Heart right ventricle (tissue), 16 donors: ENCODE measurements at regions not wholly inside any gene's neighbourhood (a gene's known extent, or its start where the extent isn't known, plus 50 kb on each side); places are given as distances from the start of the nearest gene placed in this dataset.

Experiments
- ATAC-seq, 8 donors: fragments of 200-7000 bp; cut with Tn5 transposase; one replicate each; pipeline ENCODE4 v1.9.1; 2020; ENCODE audit warnings: mild to moderate bottlenecking in 8 of 8, moderate library complexity in 8 of 8, moderate number of reproducible peaks in 1 of 8
- DNase-seq, 2 donors: peaks; one replicate each; pipeline ENCODE4 v3.0.0-alpha.2; 2020
- H3K27ac ChIP-seq, 10 donors: fragments of 200-600 bp; sonication (generic) in 2 of 10; one replicate each; pipeline versions ENCODE4 v1.5.0 to v1.8.0; 2020 to 2022; ENCODE audit warnings: mild to moderate bottlenecking in 3 of 10
- H3K27me3 ChIP-seq, 7 donors: fragments of 200-600 bp; one replicate each; pipeline ENCODE4 v1.8.0; 2021 to 2022; ENCODE audit warnings: mild to moderate bottlenecking in 2 of 7
- H3K36me3 ChIP-seq, 9 donors: fragments of 200-600 bp; sonication (generic) in 1 of 9; one replicate each; pipeline versions ENCODE4 v1.5.0 to v1.8.0; 2020 to 2022; ENCODE audit warnings: mild to moderate bottlenecking in 2 of 9
- H3K4me1 ChIP-seq, 9 donors: fragments of 200-600 bp; sonication (generic) in 1 of 9; one replicate each; pipeline versions ENCODE4 v1.5.0 to v1.8.0; 2020 to 2022; ENCODE audit warnings: mild to moderate bottlenecking in 4 of 9
- H3K4me3 ChIP-seq, 10 donors: fragments of 200-600 bp; sonication (generic) in 2 of 10; one replicate each; pipeline versions ENCODE4 v1.5.0 to v1.8.0; 2020 to 2022; ENCODE audit warnings: mild to moderate bottlenecking in 7 of 10, moderate library complexity in 2 of 10
- H3K9me3 ChIP-seq, 11 donors: fragments of 200-600 bp in 10 of 11; sonication (generic) in 2 of 11; one replicate each; pipeline versions ENCODE4 v1.5.0 to v1.8.0; 2013 to 2022; ENCODE audit warnings: mild to moderate bottlenecking in 2 of 11, control low read depth in 1 of 11, moderate library complexity in 1 of 11
- WGBS, 2 donors: extraction: QIAGEN DNeasy Blood & Tissue Kit; methylation state at CpG; one replicate each; pipeline ENCODE4 v1.1.7; 2013; ENCODE audit warnings: inconsistent platforms in 1 of 2; 5-methylcytosine and 5-hydroxymethylcytosine counted together
- intact Hi-C, 10 donors: fragments of 100-400 bp; cut with DNase I; formaldehyde crosslinking; loops; one replicate each; pipeline versions ENCODE4 v1.11.1 to v1.14.2; 2022
- TF ChIP-seq, protein P1 (sequence below), 9 donors: fragments of 200-600 bp; sonication (generic) in 2 of 9; IDR thresholded peaks; one replicate each; pipeline versions ENCODE4 v1.5.0 to v1.8.0; 2021 to 2022; ENCODE audit warnings: antibody characterized with exemption in 9 of 9, mild to moderate bottlenecking in 5 of 9, moderate library complexity in 1 of 9
- donor health status: Arrhythmogenic right ventricular cardiomyopathy.
- donor health status: ischemic (EF 13 %, LVEDD 7.1; RV severe dilation, severe dysfunction).
- donor health status: healthy with polysubstance abuse.
- donor health status: DM: no; HTN: yes; CAD: no.
- donor health status: DM: no; HTN: no; CAD: no.
- donor health status: ischemic (EF 25% LVEDD 6.9; RV normal size, moderate dysfunction).
- donor health status: ischemic (EF 25% LVEDD 5.7; RV mildly dilated, moderate dysfunction).
- donor health status: healthy.
- donor health status: DM: yes; HTN: yes; CAD: no.
- donor health status: Ischemic cardiomyopathy.
- donor health status: ischemic (EF 35%, LVEDD 5.7; RV mildly dilated, moderate dysfunction).
- donor health status: nonischemic (EF 11% LVEDD 7.7; RV severe dilation, severe dysfunction).
- donor health status: DM: yes; HTN: yes; CAD: no.
- donor health status: PGD.
- donor health status: ischemic (EF 29% LVEDD 5.4; RV normal size, mild dysfunction).
- donor health status: nonischemic (EF 23%, LVEDD 6.1; RV moderate dilation, normal function).

DNA sequence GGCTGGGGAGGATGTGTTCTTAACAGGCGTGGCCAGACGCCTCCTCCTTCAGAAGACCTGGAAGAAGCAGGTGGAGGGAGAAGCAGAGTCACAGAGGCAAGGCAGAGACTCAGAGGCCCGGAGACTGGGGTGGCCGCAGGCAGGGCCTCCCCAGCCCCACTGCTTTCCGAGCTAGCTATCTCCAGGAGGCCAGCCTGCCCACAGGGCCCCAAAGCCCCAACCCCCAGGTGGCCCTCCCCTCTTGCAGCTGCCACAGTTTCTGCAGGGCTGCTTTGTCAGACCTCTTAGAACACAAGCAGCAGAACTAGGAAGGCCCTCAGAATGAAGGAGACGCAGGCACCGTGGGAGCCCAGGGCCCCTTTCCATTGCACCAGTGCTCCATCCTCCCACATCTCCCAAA, 69.0 kb upstream of the MLN start:
- DNase-seq = no peak
- H3K27ac ChIP-seq = no peak overlapping the region
- H3K4me3 ChIP-seq = no peak overlapping the region
- WGBS, 2 donors = 85 to 91% methylated on average over 7 of the region's 7 CpGs
- no peaks in the 10 kb centered on the region for H3K36me3 ChIP-seq
- TF ChIP-seq, protein P1, sequence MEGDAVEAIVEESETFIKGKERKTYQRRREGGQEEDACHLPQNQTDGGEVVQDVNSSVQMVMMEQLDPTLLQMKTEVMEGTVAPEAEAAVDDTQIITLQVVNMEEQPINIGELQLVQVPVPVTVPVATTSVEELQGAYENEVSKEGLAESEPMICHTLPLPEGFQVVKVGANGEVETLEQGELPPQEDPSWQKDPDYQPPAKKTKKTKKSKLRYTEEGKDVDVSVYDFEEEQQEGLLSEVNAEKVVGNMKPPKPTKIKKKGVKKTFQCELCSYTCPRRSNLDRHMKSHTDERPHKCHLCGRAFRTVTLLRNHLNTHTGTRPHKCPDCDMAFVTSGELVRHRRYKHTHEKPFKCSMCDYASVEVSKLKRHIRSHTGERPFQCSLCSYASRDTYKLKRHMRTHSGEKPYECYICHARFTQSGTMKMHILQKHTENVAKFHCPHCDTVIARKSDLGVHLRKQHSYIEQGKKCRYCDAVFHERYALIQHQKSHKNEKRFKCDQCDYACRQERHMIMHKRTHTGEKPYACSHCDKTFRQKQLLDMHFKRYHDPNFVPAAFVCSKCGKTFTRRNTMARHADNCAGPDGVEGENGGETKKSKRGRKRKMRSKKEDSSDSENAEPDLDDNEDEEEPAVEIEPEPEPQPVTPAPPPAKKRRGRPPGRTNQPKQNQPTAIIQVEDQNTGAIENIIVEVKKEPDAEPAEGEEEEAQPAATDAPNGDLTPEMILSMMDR (IDR thresholded peaks at IDR 0.05) = no peak
- no peak for ATAC-seq
- H3K4me1 ChIP-seq = no peaks in the 10 kb centered on the region
- intact Hi-C loops = no loop called here
- no peaks in the 10 kb centered on the region for H3K9me3 ChIP-seq
- H3K27me3 ChIP-seq = peaks cover 0 to 68% (median 38%) of the 10 kb centered on the region in 7 donors

DNA sequence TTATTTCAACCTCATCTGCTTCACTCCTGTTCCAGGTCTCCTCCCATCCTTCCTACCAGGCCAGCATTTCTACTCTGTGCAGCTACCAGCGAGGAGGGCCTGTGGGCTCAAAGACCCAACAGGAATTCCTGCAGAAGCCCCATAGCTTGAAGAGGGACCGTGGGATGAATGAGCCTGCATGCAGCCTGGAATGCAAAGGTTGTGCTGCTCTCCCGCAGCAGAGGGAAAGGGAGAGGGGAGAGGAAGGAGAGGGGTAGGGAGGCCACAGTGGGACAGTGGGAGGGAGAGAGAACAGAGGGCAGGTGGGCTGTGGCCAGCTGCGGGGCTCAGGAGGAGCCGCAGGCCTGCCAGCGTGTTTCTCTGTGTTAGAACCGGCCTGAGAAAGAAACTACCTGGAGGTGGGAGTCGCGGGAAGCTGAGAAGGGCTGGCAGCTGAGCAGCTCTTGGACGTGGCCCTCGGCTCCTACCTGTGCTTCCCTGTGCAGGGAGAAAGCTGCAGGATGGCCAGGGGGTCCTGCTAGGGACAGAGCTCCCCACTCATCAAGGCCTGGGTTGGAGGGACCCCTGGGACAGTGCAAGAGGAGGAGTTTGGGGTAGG, 66.1 kb upstream of the MLN start:
- Histone ChIP-seq H3K4me3 (no peak overlapping the region), H3K4me1 (no peaks in the 10 kb centered on the region), H3K27ac (no peak overlapping the region), H3K36me3 (no peaks in the 10 kb centered on the region), H3K9me3 (no peaks in the 10 kb centered on the region), H3K27me3 (peaks cover 0 to 49% (median 30%) of the 10 kb centered on the region in 7 donors)
- TF ChIP-seq, protein P1 (IDR thresholded peaks at IDR 0.05) = no peak
- intact Hi-C loops = no loop called here
- no peak for DNase-seq
- no peak for ATAC-seq
- 47 to 49% methylated on average over 11 of the region's 11 CpGs for WGBS, 2 donors

DNA sequence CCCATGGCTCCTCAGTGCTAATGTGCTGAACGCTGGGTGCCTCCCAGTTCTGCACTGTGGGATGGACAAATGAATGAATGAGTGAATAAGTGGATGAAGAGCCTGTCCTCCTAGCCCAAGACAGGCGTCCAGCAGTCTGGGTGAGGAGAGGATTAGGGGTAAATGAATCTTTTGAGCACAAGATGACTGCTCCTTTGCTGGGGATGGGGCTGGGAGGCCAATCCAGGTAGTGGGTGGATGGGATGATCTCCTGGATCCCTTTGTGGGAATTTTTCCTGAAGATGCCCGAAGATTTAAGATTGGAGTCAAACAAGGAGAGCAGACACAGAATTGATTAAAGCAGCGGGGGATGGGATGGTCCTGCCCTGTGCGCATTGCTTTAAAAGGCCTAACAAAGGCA, 65.3 kb upstream of the MLN start:
- H3K36me3 ChIP-seq = no peaks in the 10 kb centered on the region
- no peaks in the 10 kb centered on the region for H3K9me3 ChIP-seq
- TF ChIP-seq, protein P1 (IDR thresholded peaks at IDR 0.05) = no peak
- ATAC-seq = no peak
- 69 to 83% methylated on average over 5 of the region's 5 CpGs for WGBS, 2 donors
- no peak for DNase-seq
- H3K27ac ChIP-seq = no peak overlapping the region
- no peaks in the 10 kb centered on the region for H3K4me1 ChIP-seq
- peaks cover 0 to 46% (median 30%) of the 10 kb centered on the region in 7 donors for H3K27me3 ChIP-seq
- intact Hi-C loops = no loop called here
- no peak overlapping the region for H3K4me3 ChIP-seq

DNA sequence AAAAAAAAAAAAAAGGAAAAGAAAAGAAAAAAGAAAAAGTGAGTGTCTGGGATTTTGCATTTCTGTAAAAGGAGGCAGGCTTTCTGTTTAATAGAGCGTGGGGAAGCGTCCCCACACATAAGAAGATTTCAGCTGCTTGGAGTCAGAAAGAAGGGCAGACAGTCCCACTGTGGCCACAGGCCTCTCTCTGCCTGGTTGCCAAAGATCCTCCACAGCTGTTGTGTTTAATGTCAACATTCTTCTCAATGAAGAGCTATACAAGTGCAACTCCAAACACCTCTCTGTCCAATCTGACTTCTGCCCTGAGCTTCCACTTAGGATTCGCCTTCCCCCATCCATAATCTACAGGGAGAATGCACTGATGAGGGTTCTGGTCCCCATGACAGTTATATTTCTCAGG, 64.3 kb upstream of the MLN start:
- H3K4me3 ChIP-seq = no peak overlapping the region
- WGBS, 2 donors = 80 to 88% methylated on average over 3 of the region's 3 CpGs
- H3K4me1 ChIP-seq = no peaks in the 10 kb centered on the region
- H3K27me3 ChIP-seq = peaks cover 0 to 48% (median 29%) of the 10 kb centered on the region in 7 donors
- DNase-seq (no peak), ATAC-seq (no peak)
- H3K9me3 ChIP-seq = no peaks in the 10 kb centered on the region
- no peaks in the 10 kb centered on the region for H3K36me3 ChIP-seq
- TF ChIP-seq, protein P1 (IDR thresholded peaks at IDR 0.05) = no peak
- intact Hi-C loops = no loop called here
- H3K27ac ChIP-seq = no peak overlapping the region
